ENCODE measurements at regions not wholly inside any gene's neighbourhood (a gene's known extent, or its start where the extent isn't known, plus 50 kb on each side); places are given as distances from the start of the nearest gene placed in this dataset.

DNA sequence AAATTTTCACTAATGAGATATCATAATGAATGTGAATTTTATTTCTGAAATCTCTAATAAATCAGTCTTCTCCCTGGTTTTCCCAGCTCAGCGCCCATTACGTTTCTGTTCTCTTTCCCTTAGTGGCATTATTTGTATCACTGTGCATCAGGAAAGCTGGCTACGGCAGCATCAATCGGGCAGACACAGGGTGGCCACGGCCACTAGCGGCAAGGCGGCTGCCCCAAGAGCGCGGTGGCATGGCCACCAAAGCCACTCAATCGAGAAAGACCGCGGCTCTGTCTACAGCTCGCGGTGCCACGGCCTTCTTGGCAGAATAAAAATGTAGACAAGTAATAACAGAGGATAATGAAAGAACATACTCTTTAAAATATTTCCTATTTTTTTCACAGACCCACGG is 168.0 kb downstream of the RPIA start:
- H3K4me1 Mint-ChIP-seq = no peaks in the 10 kb centered on the region
- Histone ChIP-seq H4K8ac (replicated peaks; ENCODE audit: insufficient read length, low read depth, low read length) (no peak overlapping the region), H4K20me1 (ENCODE audit: control insufficient read depth, insufficient read depth, insufficient read length) (no peaks in the 10 kb centered on the region), H2AK5ac (ENCODE audit: insufficient read length, low read length) (no peak overlapping the region), H2BK5ac (ENCODE audit: insufficient read length, low read length) (no peak overlapping the region), H2AFZ (ENCODE audit: low read length) (no peak overlapping the region), H3K56ac (ENCODE audit: insufficient read length, low read depth, low read length) (no peak overlapping the region), H4K5ac (ENCODE audit: insufficient read length, low read depth, low read length) (no peak overlapping the region), H2BK12ac (ENCODE audit: insufficient read length, low read depth, low read length) (no peak overlapping the region), H2BK120ac (ENCODE audit: low read depth, low read length, poor library complexity, severe bottlenecking) (no peak overlapping the region), H3K23me2 (ENCODE audit: insufficient read length, low read depth, low read length, poor library complexity, severe bottlenecking) (no peaks in the 10 kb centered on the region), H3K4me2 (ENCODE audit: insufficient read depth, insufficient read length, low read length) (no peak overlapping the region), H3K18ac (ENCODE audit: insufficient read length, low read depth, low read length) (no peak overlapping the region), H3K4me1 (ENCODE audit: insufficient read depth, low read length) (no peaks in the 10 kb centered on the region), H3K79me1 (ENCODE audit: insufficient read depth, low read depth, low read length, poor library complexity, severe bottlenecking) (no peaks in the 10 kb centered on the region), H3T11ph (ENCODE audit: low read length) (no peak overlapping the region), H3K27me3 (ENCODE audit: insufficient read depth, low read length) (no peaks in the 10 kb centered on the region; the same call in 1 of the 2 replicates), H2BK20ac (ENCODE audit: low read depth, low read length, poor library complexity, severe bottlenecking) (no peak overlapping the region), H3K27ac (ENCODE audit: insufficient read length, low read depth, low read length) (no peak overlapping the region), H3K9me3 (ENCODE audit: control insufficient read depth, low read depth, low read length) (peaks cover 10% of the 10 kb centered on the region), H3K79me2 (ENCODE audit: insufficient read depth, low read length) (no peaks in the 10 kb centered on the region), H3K23ac (ENCODE audit: insufficient read length, low read depth, low read length) (no peak overlapping the region), H3K14ac (ENCODE audit: insufficient read depth, low read length) (no peak overlapping the region), H3K4ac (ENCODE audit: low read depth, low read length) (no peak overlapping the region), H4K91ac (ENCODE audit: insufficient read length, low read depth, low read length) (no peak overlapping the region), H2BK15ac (ENCODE audit: low read depth, low read length) (no peak overlapping the region), H3K9ac (ENCODE audit: extremely low read depth, insufficient read length, low read length) (no peak overlapping the region)
- H3K27ac Mint-ChIP-seq = no peak overlapping the region
- no CpG with 5 or more reads among the region's 16 CpGs for WGBS (ENCODE audit: extremely low coverage, insufficient read length, low lambda C conversion rate)
- TF ChIP-seq CTCF (conservative IDR thresholded peaks at IDR 0.05) = no peak
- DNase-seq = no peak
- H3K9me3 Mint-ChIP-seq = peaks cover 66 to 85% of the 10 kb centered on the region in 2 experiments
- H3K4me3 Mint-ChIP-seq = no peak overlapping the region
- H3K36me3 Mint-ChIP-seq (ENCODE audit: insufficient read depth in 1 of 3, low read depth in 3 of 3) = peaks cover 0 to 21% (median 1%) of the 10 kb centered on the region in 3 experiments; a peak in 3 of 7 replicates
- H3K27me3 Mint-ChIP-seq (ENCODE audit: low read depth) = peaks cover 3% of the 10 kb centered on the region; the same call in 1 of the 2 replicates
